VCaP (cell line): ENCODE measurements at regions not wholly inside any gene's neighbourhood (a gene's known extent, or its start where the extent isn't known, plus 50 kb on each side); places are given as distances from the start of the nearest gene placed in this dataset.

ENCODE experiments used
- H3K27ac ChIP-seq: fragments of 450-650 bp; 2 replicates; pipeline ENCODE4 v1.5.1; 2017
- CTCF ChIP-seq: fragments of 450-650 bp; conservative IDR thresholded peaks from 2 replicates; pipeline ENCODE4 v1.5.1; 2017; ENCODE audit warnings: mild to moderate bottlenecking, moderate library complexity

DNA sequence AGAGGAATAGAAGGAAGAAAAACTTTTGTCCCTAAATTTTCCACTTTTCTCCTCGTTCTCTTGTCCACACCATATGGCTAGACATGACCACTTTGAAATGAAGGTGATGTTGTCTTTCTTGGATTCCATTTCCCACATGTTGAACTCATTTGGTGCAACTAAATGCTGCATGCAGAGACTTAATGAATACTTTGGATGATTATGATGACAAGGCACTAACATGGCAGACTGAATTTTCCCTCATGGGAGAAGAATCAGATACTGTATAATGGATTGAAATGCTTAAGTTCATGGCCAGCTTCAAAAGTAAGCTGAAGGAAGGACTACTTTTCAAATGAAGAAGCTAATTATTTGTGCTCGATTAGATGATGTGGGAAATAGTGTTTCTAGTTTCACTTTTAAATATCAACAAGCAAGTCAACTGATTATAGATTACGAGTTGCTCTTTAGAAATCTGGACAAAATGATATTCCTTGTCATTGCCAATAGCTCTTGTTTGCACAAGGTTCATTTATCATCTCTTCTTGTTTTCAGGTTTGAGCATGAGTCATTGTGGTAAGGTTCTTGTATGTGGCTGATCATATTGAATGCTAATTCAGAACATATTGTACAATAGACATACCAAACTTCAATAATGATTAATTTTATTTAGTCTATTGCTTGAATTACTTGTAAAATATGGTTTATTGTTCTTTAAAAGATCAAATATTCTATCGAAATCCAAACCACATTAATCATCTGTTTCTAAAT lies 501.3 kb upstream of the FTMT start:
- no peak overlapping the region for H3K27ac ChIP-seq
- TF ChIP-seq CTCF, result no peak

- no peak overlapping the region for H3K27ac ChIP-seq
Observed at GRCh38 chr5:121366515-121366914, 485.2 kb upstream of the FTMT start.

DNA sequence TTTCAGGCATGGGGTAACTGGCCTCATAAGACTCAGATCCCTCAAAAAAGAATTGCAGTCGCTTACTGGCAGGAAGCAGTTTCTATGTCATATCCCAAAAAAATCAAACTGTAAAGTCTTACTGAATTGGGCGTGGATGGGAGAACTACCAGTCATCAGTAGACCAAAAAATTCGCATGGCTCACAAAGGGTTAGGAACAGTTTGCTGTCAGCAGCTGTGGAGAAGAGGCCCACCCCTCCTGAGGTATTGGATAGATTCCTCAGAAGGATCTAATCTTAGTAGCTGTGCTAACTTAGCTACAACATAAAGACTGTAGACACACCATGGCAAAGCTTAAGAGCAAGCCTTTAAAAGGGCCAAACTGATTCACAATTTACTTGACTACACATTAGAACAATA lies 478.3 kb upstream of the FTMT start:
- no peak overlapping the region for H3K27ac ChIP-seq
- no peak for TF ChIP-seq CTCF

More at GRCh38 chr5:121366515-121366914, 485.2 kb upstream of the FTMT start:
- TF ChIP-seq CTCF, result no peak

GRCh38 chr5:121377461-121377860 lies 474.2 kb upstream of the FTMT start:
- no peak overlapping the region for H3K27ac ChIP-seq
- TF ChIP-seq CTCF, result no peak

DNA sequence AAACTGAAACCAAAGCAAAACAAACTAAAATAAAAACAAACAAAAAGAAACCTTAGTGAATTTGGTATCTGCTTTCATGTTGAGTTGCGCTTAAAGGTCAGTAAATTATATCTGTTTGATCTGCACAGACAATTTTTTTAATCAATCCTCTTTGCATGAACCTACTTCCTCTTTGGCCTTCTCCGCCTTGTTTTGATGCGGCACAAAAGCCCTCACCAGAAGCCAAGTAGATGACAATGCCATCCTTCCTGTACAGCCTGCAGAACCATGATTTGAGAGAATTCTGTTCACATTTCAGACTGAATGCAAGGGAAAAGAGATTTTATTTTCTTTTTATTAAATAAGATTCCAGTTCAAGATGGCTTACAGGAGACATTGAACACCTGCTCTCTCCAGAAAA lies 473.6 kb upstream of the FTMT start:
- no peak overlapping the region for H3K27ac ChIP-seq

GRCh38 chr5:121378559-121379359 lies 472.9 kb upstream of the FTMT start:
- no peak for TF ChIP-seq CTCF
- H3K27ac ChIP-seq, result no peak overlapping the region

More for the DNA sequence above, 473.6 kb upstream of the FTMT start:
- TF ChIP-seq CTCF, result no peak

DNA sequence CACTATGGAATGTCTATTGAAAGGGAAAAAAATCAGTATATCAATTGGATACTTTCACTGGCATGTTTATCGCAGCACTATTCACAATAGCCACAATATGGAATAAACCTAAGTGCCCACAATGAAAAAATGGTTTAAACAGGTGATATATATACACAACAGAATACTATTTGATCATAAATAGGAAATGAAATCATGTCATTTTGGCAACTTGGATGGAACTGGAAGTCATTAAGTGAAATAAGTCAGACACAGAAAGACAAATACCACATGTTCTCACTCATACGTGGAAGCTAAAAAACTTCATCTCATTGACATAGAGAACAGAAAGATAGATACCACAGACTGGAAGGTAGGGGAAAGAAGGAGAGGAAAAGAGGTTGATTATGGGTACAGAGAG lies 471.6 kb upstream of the FTMT start:
- no peak overlapping the region for H3K27ac ChIP-seq
- no peak for TF ChIP-seq CTCF
